ENCODE measurements at regions not wholly inside any gene's neighbourhood (a gene's known extent, or its start where the extent isn't known, plus 50 kb on each side); places are given as distances from the start of the nearest gene placed in this dataset.

GRCh38 chr12:124379938-124380754 is 85.3 kb downstream of the RFLNA start:
- DNase-seq (ENCODE audit: low spot score) = no peak
- in situ Hi-C loops (cut with MboI; ENCODE audit: low sequenced_read_pairs, unreplicated experiment) = loop anchor here (25.0 kb wide), 1 partner anchor 382 kb away; no protein-coding TSS in a partner anchor

GRCh38 chr12:124379379-124379937 is 84.6 kb downstream of the RFLNA start:
- no peak for DNase-seq (ENCODE audit: low spot score)
- in situ Hi-C loops (cut with MboI; ENCODE audit: low sequenced_read_pairs, unreplicated experiment) = loop anchor here (25.0 kb wide), 1 partner anchor 383 kb away; no protein-coding TSS in a partner anchor

More at GRCh38 chr12:124379938-124380754, 85.3 kb downstream of the RFLNA start:
- no peak for TF ChIP-seq CTCF (IDR thresholded peaks at IDR 0.05; ENCODE audit: borderline replicate concordance, control extremely low read depth, extremely low read depth, insufficient read depth, missing control alignments)

GRCh38 chr12:124378926-124379325 is 84.0 kb downstream of the RFLNA start:
- TF ChIP-seq CTCF (IDR thresholded peaks at IDR 0.05; ENCODE audit: borderline replicate concordance, control extremely low read depth, extremely low read depth, insufficient read depth, missing control alignments) = no peak
- DNase-seq (ENCODE audit: low spot score) = no peak
- in situ Hi-C loops (cut with MboI; ENCODE audit: low sequenced_read_pairs, unreplicated experiment) = loop anchor here (25.0 kb wide), 1 partner anchor 383 kb away; no protein-coding TSS in a partner anchor

More at GRCh38 chr12:124379379-124379937, 84.6 kb downstream of the RFLNA start:
- TF ChIP-seq CTCF (IDR thresholded peaks at IDR 0.05; ENCODE audit: borderline replicate concordance, control extremely low read depth, extremely low read depth, insufficient read depth, missing control alignments) = no peak

GRCh38 chr12:124377981-124378509 is 83.2 kb downstream of the RFLNA start:
- TF ChIP-seq CTCF (IDR thresholded peaks at IDR 0.05; ENCODE audit: borderline replicate concordance, control extremely low read depth, extremely low read depth, insufficient read depth, missing control alignments) = no peak

GRCh38 chr12:124376435-124376834 is 81.5 kb downstream of the RFLNA start:
- in situ Hi-C loops (cut with MboI; ENCODE audit: low sequenced_read_pairs, unreplicated experiment) = loop anchor here (25.0 kb wide), 1 partner anchor 386 kb away; no protein-coding TSS in a partner anchor
- TF ChIP-seq CTCF (IDR thresholded peaks at IDR 0.05; ENCODE audit: borderline replicate concordance, control extremely low read depth, extremely low read depth, insufficient read depth, missing control alignments) = no peak
- DNase-seq (ENCODE audit: low spot score) = no peak

More at GRCh38 chr12:124377981-124378509, 83.2 kb downstream of the RFLNA start:
- in situ Hi-C loops (cut with MboI; ENCODE audit: low sequenced_read_pairs, unreplicated experiment) = loop anchor here (25.0 kb wide), 1 partner anchor 384 kb away; no protein-coding TSS in a partner anchor
- no peak for DNase-seq (ENCODE audit: low spot score)

- no peak for TF ChIP-seq CTCF (IDR thresholded peaks at IDR 0.05; ENCODE audit: borderline replicate concordance, control extremely low read depth, extremely low read depth, insufficient read depth, missing control alignments)
- in situ Hi-C loops (cut with MboI; ENCODE audit: low sequenced_read_pairs, unreplicated experiment) = loop anchor here (25.0 kb wide), 1 partner anchor 387 kb away; no protein-coding TSS in a partner anchor
- DNase-seq (ENCODE audit: low spot score) = no peak
These were observed 80.9 kb downstream of the RFLNA start for GRCh38 chr12:124375789-124376175.

Measured in GM13976 (cell line).